ENCODE measurements at regions not wholly inside any gene's neighbourhood (a gene's known extent, or its start where the extent isn't known, plus 50 kb on each side); places are given as distances from the start of the nearest gene placed in this dataset.
"Not testable (repeated sequence)": the region's sequence is repeated elsewhere in the genome, so short reads cannot be mapped to it uniquely, and the experiment has no call there.

DNA sequence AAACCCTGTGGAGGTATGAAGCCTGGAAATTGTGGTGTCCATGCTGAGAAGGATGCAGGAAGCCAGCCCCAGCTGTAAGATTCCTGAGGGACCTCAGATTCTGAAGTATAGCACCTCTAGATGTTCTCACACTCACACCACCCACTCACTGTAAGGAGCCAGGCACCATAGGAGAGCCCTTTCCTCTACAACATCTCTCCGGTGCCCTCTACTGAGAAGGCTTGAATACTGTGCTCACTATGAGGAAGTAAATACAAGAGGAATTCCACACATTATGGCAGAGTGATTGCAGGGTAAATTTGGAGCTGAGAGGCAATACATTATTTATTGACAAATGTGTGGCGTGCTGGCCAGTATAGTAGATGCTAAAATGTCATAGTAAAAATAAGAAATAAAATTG, 2414.0 kb upstream of the PCDH20 start:
- TF ChIP-seq RAD21 (IDR thresholded peaks at IDR 0.05; ENCODE audit: low read length); USF2 (IDR thresholded peaks at IDR 0.05; ENCODE audit: low read depth, low read length); CTCF (conservative IDR thresholded peaks at IDR 0.05; ENCODE audit: low read depth, low read length); POLR2A (IDR thresholded peaks at IDR 0.05; ENCODE audit: low read depth, low read length); MXI1 (IDR thresholded peaks at IDR 0.05; ENCODE audit: borderline replicate concordance, low read depth, low read length); CEBPB (IDR thresholded peaks at IDR 0.05; ENCODE audit: low read depth, low read length); MAFK (IDR thresholded peaks at IDR 0.05; ENCODE audit: low read depth, low read length); SMC3 (IDR thresholded peaks at IDR 0.05; ENCODE audit: low read depth, low read length); RCOR1 (IDR thresholded peaks at IDR 0.05; ENCODE audit: insufficient replicate concordance, low read length); FOS (IDR thresholded peaks at IDR 0.05; ENCODE audit: low read depth, low read length); BHLHE40 (IDR thresholded peaks at IDR 0.05; ENCODE audit: low read depth, low read length); MAZ (IDR thresholded peaks at IDR 0.05; ENCODE audit: borderline replicate concordance, low read depth, low read length): not testable (repeated sequence)
